Neural cell (in vitro differentiated cells): ENCODE measurements at regions not wholly inside any gene's neighbourhood (a gene's known extent, or its start where the extent isn't known, plus 50 kb on each side); places are given as distances from the start of the nearest gene placed in this dataset.
"Not testable (repeated sequence)": the region's sequence is repeated elsewhere in the genome, so short reads cannot be mapped to it uniquely, and the experiment has no call there.

Experiments used
- CTCF ChIP-seq: fragments of 450-650 bp; IDR thresholded peaks from 2 replicates; pipeline ENCODE4 v1.5.1; 2014; ENCODE audit warnings: antibody characterized with exemption, mild to moderate bottlenecking, moderate library complexity; ENCODE audit not compliant: poor library complexity, severe bottlenecking
- EP300 ChIP-seq: fragments of 450-650 bp; conservative IDR thresholded peaks from 2 replicates; pipeline ENCODE4 v1.6.1; 2014; ENCODE audit warnings: antibody characterized with exemption, mild to moderate bottlenecking, moderate library complexity; ENCODE audit not compliant: poor library complexity, severe bottlenecking
- EZH2 ChIP-seq: fragments of 200-600, 300-800 bp; shearing (Covaris generic), sonication (generic); IDR thresholded peaks from 2 replicates; pipeline ENCODE4 v1.6.1; 2014; ENCODE audit warnings: antibody characterized with exemption, low read length, borderline replicate concordance, mild to moderate bottlenecking; ENCODE audit not compliant: insufficient read depth, poor library complexity, severe bottlenecking
- MXI1 ChIP-seq: fragments of 450-650 bp; conservative IDR thresholded peaks from 2 replicates; pipeline ENCODE4 v1.6.1; 2014; ENCODE audit warnings: antibody characterized with exemption, mild to moderate bottlenecking; ENCODE audit not compliant: poor library complexity, severe bottlenecking
- POLR2AphosphoS5 ChIP-seq: IDR thresholded peaks from 2 replicates; pipeline ENCODE4 v1.6.1; 2012
- RAD21 ChIP-seq: fragments of 450-650 bp; conservative IDR thresholded peaks from 2 replicates; pipeline ENCODE4 v1.6.1; 2014; ENCODE audit warnings: antibody characterized with exemption, mild to moderate bottlenecking, moderate library complexity
- REST ChIP-seq: IDR thresholded peaks from 2 replicates; pipeline ENCODE4 v1.6.1; 2012; ENCODE audit warnings: borderline replicate concordance

GRCh38 chr11:25579554-25579953 is 752.4 kb upstream of the ANO3 start:
- TF ChIP-seq RAD21, CTCF, EP300, REST, EZH2, MXI1, POLR2AphosphoS5: not testable (repeated sequence)
